GM13977 (cell line): ENCODE measurements at regions not wholly inside any gene's neighbourhood (a gene's known extent, or its start where the extent isn't known, plus 50 kb on each side); places are given as distances from the start of the nearest gene placed in this dataset.

ENCODE experiments used
- DNase-seq: peaks from one replicate; pipeline ENCODE4 v3.0.0; 2012; ENCODE audit warnings: low spot score
- in situ Hi-C: fragments of 300-500 bp; cut with MboI; formaldehyde crosslinking; loops from one replicate; pipeline ENCODE4 v1.12.0; 2022; ENCODE audit warnings: low sequenced_read_pairs, low pct_unique_long_range_greater_than_20kb, mixed read lengths, inconsistent platforms; ENCODE audit not compliant: unreplicated experiment
- TF ChIP-seq, protein P1 (sequence below): IDR thresholded peaks from 2 replicates; pipeline ENCODE4 v1.5.1; 2012; ENCODE audit warnings: mild to moderate bottlenecking, control low read depth; ENCODE audit not compliant: insufficient read depth; ENCODE audit errors: extremely low read depth, missing control alignments

DNA sequence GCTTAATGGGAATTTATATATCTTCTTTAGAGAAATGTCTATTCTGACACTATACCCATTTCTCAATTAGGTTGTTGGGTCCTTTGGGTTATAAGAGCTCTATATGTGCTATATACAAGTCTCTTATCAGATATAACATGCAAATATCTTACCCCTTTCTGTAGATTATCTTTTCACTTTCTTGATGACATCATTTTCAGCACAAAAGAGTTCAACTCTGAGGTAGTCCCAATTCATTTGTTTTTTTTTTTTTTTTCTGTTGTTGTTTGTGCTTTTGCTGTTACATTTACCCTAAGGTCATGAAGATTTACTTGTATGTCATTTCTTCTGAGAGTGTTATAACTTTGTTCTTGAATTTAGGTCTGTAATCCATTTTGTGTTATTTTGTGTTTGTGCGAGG lies 326.4 kb downstream of the CENPC start:
- in situ Hi-C loops = no loop called here
- DNase-seq = no peak
- TF ChIP-seq, protein P1, sequence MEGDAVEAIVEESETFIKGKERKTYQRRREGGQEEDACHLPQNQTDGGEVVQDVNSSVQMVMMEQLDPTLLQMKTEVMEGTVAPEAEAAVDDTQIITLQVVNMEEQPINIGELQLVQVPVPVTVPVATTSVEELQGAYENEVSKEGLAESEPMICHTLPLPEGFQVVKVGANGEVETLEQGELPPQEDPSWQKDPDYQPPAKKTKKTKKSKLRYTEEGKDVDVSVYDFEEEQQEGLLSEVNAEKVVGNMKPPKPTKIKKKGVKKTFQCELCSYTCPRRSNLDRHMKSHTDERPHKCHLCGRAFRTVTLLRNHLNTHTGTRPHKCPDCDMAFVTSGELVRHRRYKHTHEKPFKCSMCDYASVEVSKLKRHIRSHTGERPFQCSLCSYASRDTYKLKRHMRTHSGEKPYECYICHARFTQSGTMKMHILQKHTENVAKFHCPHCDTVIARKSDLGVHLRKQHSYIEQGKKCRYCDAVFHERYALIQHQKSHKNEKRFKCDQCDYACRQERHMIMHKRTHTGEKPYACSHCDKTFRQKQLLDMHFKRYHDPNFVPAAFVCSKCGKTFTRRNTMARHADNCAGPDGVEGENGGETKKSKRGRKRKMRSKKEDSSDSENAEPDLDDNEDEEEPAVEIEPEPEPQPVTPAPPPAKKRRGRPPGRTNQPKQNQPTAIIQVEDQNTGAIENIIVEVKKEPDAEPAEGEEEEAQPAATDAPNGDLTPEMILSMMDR = no peak

DNA sequence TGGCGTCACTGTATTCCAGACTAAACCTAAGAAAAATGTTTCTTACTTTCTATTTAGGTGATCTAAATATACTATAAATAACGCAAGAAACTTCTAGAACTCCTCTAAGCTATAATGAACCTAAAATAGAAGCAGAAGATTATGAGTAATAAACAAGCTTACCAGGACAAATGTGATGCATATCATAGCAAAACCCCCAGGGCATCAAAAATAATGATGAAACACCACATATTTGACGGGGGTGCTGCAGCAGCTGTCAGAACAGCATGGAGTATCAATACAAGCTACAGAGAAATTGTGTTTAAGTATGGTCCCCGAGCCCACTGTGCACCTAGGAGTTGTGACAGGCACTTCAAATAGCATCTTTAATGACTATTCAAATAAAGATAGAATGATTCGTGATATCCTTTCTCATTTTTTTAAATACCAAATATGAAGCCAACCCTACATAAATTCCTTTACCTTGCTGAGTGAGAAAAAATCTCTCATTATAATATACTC lies 337.3 kb downstream of the CENPC start:
- TF ChIP-seq, protein P1 = no peak
- DNase-seq = no peak
- in situ Hi-C loops = no loop called here

DNA sequence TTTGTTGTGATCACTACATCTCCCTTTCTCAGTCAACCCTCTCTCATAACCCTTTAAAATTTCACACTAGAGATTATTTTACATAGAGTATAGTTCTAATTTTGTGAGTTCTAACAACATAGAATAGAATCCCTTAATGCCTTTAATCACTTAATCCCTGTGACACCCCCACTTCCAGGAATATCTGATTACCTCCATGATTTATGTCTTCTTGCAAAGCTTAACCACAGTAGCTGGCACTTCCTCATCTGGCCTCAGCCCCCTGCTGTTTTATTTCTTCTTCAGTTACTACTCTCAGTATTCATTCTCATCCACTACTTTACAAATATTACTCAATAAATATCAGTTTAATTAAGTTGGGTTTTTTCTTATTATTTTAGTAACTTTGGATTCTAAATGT lies 340.9 kb downstream of the CENPC start:
- TF ChIP-seq, protein P1 = no peak
- no peak for DNase-seq
- in situ Hi-C loops = no loop called here

DNA sequence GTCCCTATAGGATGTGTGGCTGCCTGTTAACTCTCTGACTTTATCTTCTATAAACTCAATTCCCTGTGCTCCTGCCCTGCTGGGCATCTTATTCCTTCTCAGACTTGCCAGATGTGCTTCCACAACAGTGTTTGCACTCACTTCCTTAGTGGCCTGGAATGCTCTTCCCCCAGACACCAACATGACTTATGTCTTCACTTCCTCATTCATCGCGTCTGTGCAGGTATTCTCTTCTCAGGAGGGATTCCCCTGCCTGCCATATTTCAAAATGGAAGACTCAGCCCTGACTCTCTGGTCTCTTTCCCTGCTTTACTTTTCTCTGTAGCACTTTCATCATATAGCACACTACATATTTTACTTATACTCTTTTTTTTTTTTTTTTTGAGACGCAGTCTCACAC lies 344.0 kb downstream of the CENPC start:
- TF ChIP-seq, protein P1 = no peak
- DNase-seq = no peak
- in situ Hi-C loops = no loop called here

DNA sequence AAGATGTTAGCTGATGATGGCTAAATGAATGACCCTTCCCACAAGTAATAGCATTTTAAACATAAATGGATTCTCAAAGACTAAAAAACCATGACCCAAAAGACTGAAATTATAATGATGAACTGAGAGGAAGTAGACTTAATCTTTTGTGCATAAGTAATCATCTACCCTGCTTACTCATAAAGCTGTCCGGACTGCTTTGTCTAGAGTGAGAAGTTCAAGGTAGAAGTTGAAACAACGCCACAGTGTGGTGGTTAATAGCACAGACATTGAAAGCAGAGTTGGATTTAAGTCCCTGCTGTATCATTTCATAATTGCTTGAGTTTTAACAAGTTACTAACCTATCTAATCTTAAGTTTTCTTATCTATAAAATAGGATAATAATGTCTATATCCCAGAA lies 346.6 kb downstream of the CENPC start:
- DNase-seq = no peak
- in situ Hi-C loops = no loop called here

DNA sequence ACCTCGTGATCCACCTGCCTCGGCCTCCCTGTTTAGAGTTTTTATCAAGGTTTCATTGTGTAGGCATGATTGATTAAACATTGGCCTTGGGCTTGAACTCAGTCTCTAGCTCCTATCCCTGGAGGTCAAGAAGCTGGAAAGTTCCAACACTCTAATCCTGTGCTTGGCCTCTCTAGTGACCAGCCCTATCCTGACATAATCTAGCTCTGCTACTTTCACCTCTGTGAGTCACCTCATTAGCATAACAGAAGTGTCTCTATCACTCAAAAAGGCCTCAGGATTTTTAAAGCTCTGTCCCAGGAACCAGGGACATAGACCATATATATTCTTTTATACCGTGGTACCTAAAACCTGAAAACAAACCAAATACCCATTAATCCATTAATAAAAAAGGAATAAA lies 377.5 kb downstream of the CENPC start:
- TF ChIP-seq, protein P1 = no peak
- no peak for DNase-seq
- in situ Hi-C loops = no loop called here

More for the DNA sequence above, 346.6 kb downstream of the CENPC start:
- TF ChIP-seq, protein P1 = peak; percentile 17

DNA sequence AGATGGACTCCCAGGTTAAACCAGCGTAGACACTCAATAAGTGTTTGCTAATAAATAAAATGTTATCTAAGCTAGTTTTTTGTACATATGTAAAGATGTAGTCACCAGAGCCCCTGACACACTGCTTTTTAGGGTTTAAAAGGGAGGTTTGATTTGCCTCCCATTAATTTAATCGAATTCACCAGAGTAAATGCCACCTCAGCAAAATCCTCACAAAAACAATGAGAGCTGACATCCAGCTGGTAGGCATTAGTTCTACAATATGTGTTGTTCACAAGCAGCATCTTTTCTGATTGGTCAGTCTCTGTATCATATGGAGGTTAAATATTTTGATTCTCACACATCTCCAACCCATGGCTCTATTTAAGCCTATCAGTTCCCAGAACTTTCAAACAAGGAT lies 382.6 kb downstream of the CENPC start:
- in situ Hi-C loops = no loop called here
- TF ChIP-seq, protein P1 = no peak
- no peak for DNase-seq
